Ishikawa (cell line): ENCODE measurements at regions not wholly inside any gene's neighbourhood (a gene's known extent, or its start where the extent isn't known, plus 50 kb on each side); places are given as distances from the start of the nearest gene placed in this dataset.
A peak's percentile ranks its signal among the peaks of the same experiment; 100 is the strongest.

Source experiments
- CEBPB ChIP-seq: IDR thresholded peaks from 2 replicates; pipeline ENCODE4 v1.6.1; 2012
- CREB1 ChIP-seq: IDR thresholded peaks from 2 replicates; pipeline ENCODE4 v1.6.1; 2012; ENCODE audit warnings: low read depth
- EGR1 ChIP-seq: IDR thresholded peaks from 2 replicates; pipeline ENCODE4 v1.6.1; 2012
- EP300 ChIP-seq: IDR thresholded peaks from 2 replicates; pipeline ENCODE4 v1.6.1; 2012; ENCODE audit warnings: borderline replicate concordance
- FOXM1 ChIP-seq: IDR thresholded peaks from 2 replicates; pipeline ENCODE4 v1.6.1; 2012; ENCODE audit warnings: low read depth, borderline replicate concordance
- MAX ChIP-seq: IDR thresholded peaks from 2 replicates; pipeline ENCODE4 v1.6.1; 2012
- NFIC ChIP-seq: IDR thresholded peaks from 2 replicates; pipeline ENCODE4 v1.6.1; 2012
- RAD21 ChIP-seq: IDR thresholded peaks from 2 replicates; pipeline ENCODE4 v1.6.1; 2012; ENCODE audit warnings: low read depth
- REST ChIP-seq: IDR thresholded peaks from 2 replicates; pipeline ENCODE4 v1.6.1; 2012; ENCODE audit warnings: low read depth, mild to moderate bottlenecking
- TAF1 ChIP-seq: IDR thresholded peaks from 2 replicates; pipeline ENCODE4 v1.6.1; 2012; ENCODE audit warnings: low read depth, mild to moderate bottlenecking
- TCF12 ChIP-seq: IDR thresholded peaks from 2 replicates; pipeline ENCODE4 v1.6.1; 2012; ENCODE audit warnings: low read depth
- TEAD4 ChIP-seq: IDR thresholded peaks from 2 replicates; pipeline ENCODE4 v1.6.1; 2012
- USF1 ChIP-seq: IDR thresholded peaks from 2 replicates; pipeline ENCODE4 v1.6.1; 2012
- YY1 ChIP-seq: IDR thresholded peaks from 2 replicates; pipeline ENCODE4 v1.6.1; 2012; ENCODE audit warnings: low read depth
- ZBTB7A ChIP-seq: IDR thresholded peaks from 2 replicates; pipeline ENCODE4 v1.6.1; 2012; ENCODE audit warnings: low read depth

- no peak for TF ChIP-seq NFIC
- no peak for TF ChIP-seq TCF12
- TF ChIP-seq TEAD4: no peak
- TF ChIP-seq TAF1: no peak
These were observed 362.9 kb downstream of the SH3BGRL start for GRCh38 chrX:81564851-81565250.

- no peak for TF ChIP-seq TEAD4
- no peak for TF ChIP-seq TCF12
- no peak for TF ChIP-seq ZBTB7A
- no peak for TF ChIP-seq NFIC
- no peak for TF ChIP-seq EP300
- no peak for TF ChIP-seq USF1
- no peak for TF ChIP-seq CEBPB
- no peak for TF ChIP-seq EGR1
These were observed 375.1 kb downstream of the SH3BGRL start for GRCh38 chrX:81577028-81577427.

GRCh38 chrX:81586096-81586495 is 384.2 kb downstream of the SH3BGRL start:
- TF ChIP-seq NFIC: no peak
- no peak for TF ChIP-seq CEBPB
- no peak for TF ChIP-seq TAF1
- TF ChIP-seq USF1: no peak
- TF ChIP-seq EP300: no peak
- no peak for TF ChIP-seq ZBTB7A
- TF ChIP-seq RAD21: no peak
- TF ChIP-seq TEAD4: no peak
- TF ChIP-seq MAX: no peak
- TF ChIP-seq YY1: no peak
- no peak for TF ChIP-seq FOXM1
- no peak for TF ChIP-seq TCF12
- TF ChIP-seq EGR1: no peak
- no peak for TF ChIP-seq CREB1
- no peak for TF ChIP-seq REST

- TF ChIP-seq USF1 (no peak), YY1 (no peak), FOXM1 (no peak), TEAD4 (no peak), REST (no peak), EP300 (no peak), RAD21 (no peak), NFIC (no peak), CREB1 (no peak), EGR1 (no peak), TAF1 (no peak), ZBTB7A (no peak), TCF12 (no peak), MAX (no peak), CEBPB (no peak)
These were observed 414.1 kb downstream of the SH3BGRL start for GRCh38 chrX:81615979-81616378.

DNA sequence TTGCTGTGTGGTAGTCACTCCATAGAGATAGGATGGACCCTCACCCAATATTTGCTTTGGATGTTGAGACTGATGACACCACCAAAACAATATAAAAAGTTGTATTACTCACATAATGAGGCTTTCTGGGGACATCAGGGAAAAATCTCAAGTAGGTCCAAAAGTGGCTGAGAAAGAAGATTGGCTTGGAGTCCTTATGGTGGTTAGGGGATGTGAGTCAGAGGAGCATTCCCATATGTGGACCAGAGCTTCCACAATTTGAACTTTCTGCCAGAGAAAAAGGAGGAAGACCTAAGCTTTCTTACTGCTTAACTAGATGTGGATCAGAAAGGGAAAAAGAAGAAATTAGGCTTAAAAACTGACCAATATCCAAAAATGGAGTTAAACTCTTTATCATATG is 460.5 kb downstream of the SH3BGRL start:
- TF ChIP-seq NFIC: no peak

DNA sequence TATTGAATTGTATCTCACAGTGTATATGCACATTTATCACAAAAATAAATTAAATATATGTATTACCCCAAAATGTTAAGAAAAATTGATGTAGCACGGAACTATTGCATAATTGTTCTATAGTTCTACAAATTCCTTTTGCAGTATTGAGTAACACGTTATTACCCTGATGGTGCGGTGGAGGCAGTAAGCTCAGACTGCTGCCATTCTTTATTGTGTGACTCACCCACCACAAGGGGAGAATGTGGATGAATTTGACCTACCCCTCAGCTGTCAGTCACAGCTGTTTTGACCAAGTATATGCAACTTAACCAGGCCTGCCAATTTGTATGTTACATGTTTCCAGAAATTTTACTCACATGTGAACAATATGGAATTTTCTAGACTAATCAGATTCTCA is 506.6 kb downstream of the SH3BGRL start:
- no peak for TF ChIP-seq RAD21
- TF ChIP-seq CEBPB: 0 out of 2 replicates have a peak, but pooled peaks have one; percentile 25

DNA sequence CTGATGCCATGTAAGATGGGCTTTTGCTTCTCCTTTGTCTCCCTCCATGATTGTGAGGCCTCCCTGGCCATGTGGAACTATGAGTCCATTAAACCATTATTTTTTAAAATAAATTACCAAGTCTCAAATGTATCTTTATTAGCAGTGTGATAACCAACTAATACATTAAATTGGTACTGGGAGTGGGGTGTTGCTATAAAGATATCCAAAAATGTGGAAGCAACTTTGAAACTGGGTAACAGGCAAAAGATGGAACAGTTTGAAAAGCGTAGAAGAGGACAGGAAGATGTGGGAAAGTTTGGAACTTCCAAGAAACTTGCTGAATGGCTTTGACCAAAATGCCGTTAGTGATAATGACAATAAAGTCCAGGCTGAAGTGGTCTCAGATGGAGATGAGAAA is 526.7 kb downstream of the SH3BGRL start:
- TF ChIP-seq FOXM1: no peak
- TF ChIP-seq REST: no peak
- no peak for TF ChIP-seq TCF12
- no peak for TF ChIP-seq CEBPB
- no peak for TF ChIP-seq USF1
- no peak for TF ChIP-seq CREB1
- no peak for TF ChIP-seq ZBTB7A
- TF ChIP-seq EP300: no peak
- no peak for TF ChIP-seq YY1
